ENCODE measurements at regions not wholly inside any gene's neighbourhood (a gene's known extent, or its start where the extent isn't known, plus 50 kb on each side); places are given as distances from the start of the nearest gene placed in this dataset.
A peak's percentile ranks its signal among the peaks of the same experiment; 100 is the strongest.

GRCh38 chr7:84535580-84536270, 341.1 kb upstream of the SEMA3A start:
- ChIA-PET CTCF (no interaction called here), POLR2A (no interaction called here)
- in situ Hi-C loops (cut with HindIII; ENCODE audit: low pct_unique_long_range_greater_than_20kb, low sequenced_read_pairs) (no loop called here), intact Hi-C loops (cut with micrococcal nuclease; ENCODE audit: unreplicated experiment) (no loop called here)
- Histone ChIP-seq H3K4me1 (ENCODE audit: control insufficient read depth, insufficient read depth, low read length) (peaks cover 3% of the 10 kb centered on the region; the same call in 1 of the 2 replicates), H3K9me3 (ENCODE audit: control insufficient read depth, insufficient read depth, low read depth, low read length) (no peaks in the 10 kb centered on the region), H3K27ac (ENCODE audit: low read length) (peak overlapping the region; percentile 46; the same call in 1 of the 2 replicates), H3K36me3 (ENCODE audit: control insufficient read depth, insufficient read depth, low read length) (no peaks in the 10 kb centered on the region; the same call in 1 of the 2 replicates), H3K27me3 (ENCODE audit: control insufficient read depth, insufficient read depth, low read length) (no peaks in the 10 kb centered on the region), H3K4me3 (ENCODE audit: low read depth in 2 of 2, low read length in 2 of 2) (no peak overlapping the region)
- BruUV-seq (replicated peaks): no TSS peak
- ATAC-seq (peak; percentile 30; the same call in 1 of the 2 replicates), DNase-seq (ENCODE audit: low read depth, low spot score) (no peak)
- TF ChIP-seq TCF7L2 (IDR thresholded peaks at IDR 0.05; ENCODE audit: low read depth, low read length) (no peak), REST (IDR thresholded peaks at IDR 0.05; ENCODE audit: insufficient read depth in 1 of 2, low read depth in 2 of 2, low read length in 1 of 2) (no peak), CTCF (IDR thresholded peaks at IDR 0.05) (no peak), SIN3A (IDR thresholded peaks at IDR 0.05; ENCODE audit: borderline replicate concordance, insufficient read depth, low read depth, low read length) (no peak), POLR2AphosphoS5 (IDR thresholded peaks at IDR 0.05; ENCODE audit: low read depth, low read length) (no peak)

GRCh38 chr7:84533182-84533581, 338.6 kb upstream of the SEMA3A start:
- intact Hi-C loops (cut with micrococcal nuclease; ENCODE audit: unreplicated experiment) (no loop called here), in situ Hi-C loops (cut with HindIII; ENCODE audit: low pct_unique_long_range_greater_than_20kb, low sequenced_read_pairs) (no loop called here)
- Histone ChIP-seq H3K4me3 (ENCODE audit: low read depth in 2 of 2, low read length in 2 of 2) (no peak overlapping the region), H3K9me3 (ENCODE audit: control insufficient read depth, insufficient read depth, low read depth, low read length) (no peaks in the 10 kb centered on the region), H3K27ac (ENCODE audit: low read length) (peak overlapping the region; percentile 25; the same call in 1 of the 2 replicates), H3K36me3 (ENCODE audit: control insufficient read depth, insufficient read depth, low read length) (no peaks in the 10 kb centered on the region; the same call in 1 of the 2 replicates), H3K27me3 (ENCODE audit: control insufficient read depth, insufficient read depth, low read length) (no peaks in the 10 kb centered on the region), H3K4me1 (ENCODE audit: control insufficient read depth, insufficient read depth, low read length) (peaks cover 11% of the 10 kb centered on the region)
- DNase-seq (ENCODE audit: low read depth, low spot score) (no peak), ATAC-seq (no peak)
- TF ChIP-seq CTCF (IDR thresholded peaks at IDR 0.05): no peak
- TF ChIP-seq TCF7L2 (IDR thresholded peaks at IDR 0.05; ENCODE audit: low read depth, low read length): no peak
- no peak for TF ChIP-seq REST (IDR thresholded peaks at IDR 0.05; ENCODE audit: insufficient read depth in 1 of 2, low read depth in 2 of 2, low read length in 1 of 2)
- no TSS peak for BruUV-seq (replicated peaks)
- POLR2A ChIA-PET: no interaction called here
- CTCF ChIA-PET: interaction anchor here (0.7 kb wide), 1 partner anchor 95 kb away, joined by 13 read pairs; no protein-coding TSS in a partner anchor
